Esophagus muscularis mucosa (tissue), 4 donors: ENCODE measurements at regions not wholly inside any gene's neighbourhood (a gene's known extent, or its start where the extent isn't known, plus 50 kb on each side); places are given as distances from the start of the nearest gene placed in this dataset.

ENCODE experiments used
- DNase-seq: peaks from one replicate; pipeline ENCODE4 v3.0.0-alpha.2; 2017; ENCODE audit errors: extremely low spot score
- H3K27ac ChIP-seq, 4 donors: fragments of 200-600 bp; sonication (generic); replicated peaks in 1 of 4; 1 replicate in 3 of 4; 2 replicates in 1 of 4; pipeline ENCODE4 v1.5.1; 2016 to 2019; ENCODE audit warnings: mild to moderate bottlenecking in 1 of 4
- H3K27me3 ChIP-seq, 4 donors: fragments of 200-600 bp; sonication (generic); one replicate each; pipeline versions ENCODE4 v1.5.1 to v1.6.0; 2016 to 2019
- H3K36me3 ChIP-seq, 4 donors: fragments of 200-600 bp; sonication (generic); one replicate each; pipeline ENCODE4 v1.5.1; 2016 to 2019
- H3K4me1 ChIP-seq, 4 donors: fragments of 200-600 bp; sonication (generic); one replicate each; pipeline ENCODE4 v1.5.1; 2016 to 2019
- H3K4me3 ChIP-seq, 4 donors: fragments of 200-600 bp; sonication (generic); 1 replicate in 2 of 4; 2 replicates in 2 of 4; pipeline ENCODE4 v1.5.1; 2016 to 2019; ENCODE audit warnings: mild to moderate bottlenecking in 4 of 4, moderate library complexity in 1 of 4
- H3K9me3 ChIP-seq, 4 donors: fragments of 200-600 bp; sonication (generic); 1 replicate in 3 of 4; 2 replicates in 1 of 4; pipeline ENCODE4 v1.5.1; 2016 to 2019
- EP300 ChIP-seq: sonication (generic); formaldehyde crosslinking; IDR thresholded peaks from one replicate; pipeline ENCODE4 v1.6.1; 2017; ENCODE audit warnings: antibody characterized with exemption
- POLR2A ChIP-seq: fragments of 450-650 bp; IDR thresholded peaks from one replicate; pipeline ENCODE4 v1.6.1; 2017; ENCODE audit warnings: antibody characterized with exemption, moderate library complexity, mild to moderate bottlenecking, low read depth
- POLR2AphosphoS5 ChIP-seq, 2 donors: sonication (generic); formaldehyde crosslinking; IDR thresholded peaks; one replicate each; pipeline ENCODE4 v1.6.1; 2017; ENCODE audit warnings: antibody characterized with exemption in 2 of 2
- WGBS: methylation state at CpG from one replicate; pipeline ENCODE4 v1.1.5; 2018; 5-methylcytosine and 5-hydroxymethylcytosine counted together
- intact Hi-C: fragments of 100-400 bp; cut with DNase I; formaldehyde crosslinking; loops from one replicate; pipeline ENCODE4 v1.15.1; 2023
- TF ChIP-seq, protein P1 (sequence below), 3 experiments: fragments of 200-600 bp in 2 of 3; fragments of 450-650 bp in 1 of 3; sonication (generic) in 2 of 3; IDR thresholded peaks; one replicate each; pipeline ENCODE4 v1.5.1; 2017 to 2019; ENCODE audit warnings: antibody characterized with exemption in 3 of 3, mild to moderate bottlenecking in 2 of 3, moderate library complexity in 1 of 3

DNA sequence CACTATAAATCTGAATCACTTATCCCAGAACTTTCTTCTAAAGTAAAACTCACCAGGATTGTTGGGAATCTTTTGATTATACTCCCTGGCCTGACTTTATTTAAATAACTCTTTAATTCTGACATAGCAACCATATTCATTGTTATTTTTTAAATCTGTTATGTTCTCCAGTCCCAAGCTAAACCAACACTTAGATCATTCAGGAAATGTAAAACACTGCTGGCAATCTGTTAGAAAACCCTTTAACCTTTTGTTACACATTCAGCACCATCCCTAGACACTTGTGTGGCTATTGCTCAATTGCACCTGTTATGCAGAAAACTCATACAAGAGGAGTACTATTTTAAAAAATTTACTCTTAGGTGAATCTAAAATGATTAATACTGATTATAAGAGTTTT lies 101.8 kb upstream of the NHSL1 start:
- intact Hi-C loops: no loop called here
- DNase-seq: no peak
- H3K4me1 ChIP-seq: peaks cover 7 to 9% (median 8%) of the 10 kb centered on the region in 4 donors
- no peak overlapping the region for H3K27ac ChIP-seq
- H3K9me3 ChIP-seq: no peaks in the 10 kb centered on the region
- TF ChIP-seq POLR2AphosphoS5 (IDR thresholded peaks at IDR 0.05) (no peak), POLR2A (no peak), EP300 (no peak)
- TF ChIP-seq, protein P1, sequence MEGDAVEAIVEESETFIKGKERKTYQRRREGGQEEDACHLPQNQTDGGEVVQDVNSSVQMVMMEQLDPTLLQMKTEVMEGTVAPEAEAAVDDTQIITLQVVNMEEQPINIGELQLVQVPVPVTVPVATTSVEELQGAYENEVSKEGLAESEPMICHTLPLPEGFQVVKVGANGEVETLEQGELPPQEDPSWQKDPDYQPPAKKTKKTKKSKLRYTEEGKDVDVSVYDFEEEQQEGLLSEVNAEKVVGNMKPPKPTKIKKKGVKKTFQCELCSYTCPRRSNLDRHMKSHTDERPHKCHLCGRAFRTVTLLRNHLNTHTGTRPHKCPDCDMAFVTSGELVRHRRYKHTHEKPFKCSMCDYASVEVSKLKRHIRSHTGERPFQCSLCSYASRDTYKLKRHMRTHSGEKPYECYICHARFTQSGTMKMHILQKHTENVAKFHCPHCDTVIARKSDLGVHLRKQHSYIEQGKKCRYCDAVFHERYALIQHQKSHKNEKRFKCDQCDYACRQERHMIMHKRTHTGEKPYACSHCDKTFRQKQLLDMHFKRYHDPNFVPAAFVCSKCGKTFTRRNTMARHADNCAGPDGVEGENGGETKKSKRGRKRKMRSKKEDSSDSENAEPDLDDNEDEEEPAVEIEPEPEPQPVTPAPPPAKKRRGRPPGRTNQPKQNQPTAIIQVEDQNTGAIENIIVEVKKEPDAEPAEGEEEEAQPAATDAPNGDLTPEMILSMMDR (IDR thresholded peaks at IDR 0.05): no peak
- no peaks in the 10 kb centered on the region for H3K36me3 ChIP-seq
- no peak overlapping the region for H3K4me3 ChIP-seq
- no peaks in the 10 kb centered on the region for H3K27me3 ChIP-seq

DNA sequence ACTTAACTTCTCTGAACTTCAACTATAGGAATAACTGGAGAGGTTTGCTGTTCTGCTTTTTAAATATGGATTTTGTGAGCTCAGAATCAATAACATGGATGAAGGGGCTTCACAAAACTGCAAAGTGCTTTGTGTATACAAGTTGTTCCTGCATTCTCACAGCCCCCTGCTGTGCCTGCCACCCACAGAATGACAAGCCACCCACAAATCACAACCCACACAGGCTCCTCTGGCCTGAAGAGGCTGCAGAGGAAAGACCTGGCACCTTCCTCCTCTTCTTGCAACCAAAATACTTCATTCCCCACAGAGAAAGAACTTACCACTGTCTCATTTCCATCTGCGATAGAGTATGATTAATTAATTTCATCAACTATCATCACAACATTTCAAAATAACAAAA lies 106.7 kb upstream of the NHSL1 start:
- DNase-seq: no peak
- H3K4me3 ChIP-seq: no peak overlapping the region
- intact Hi-C loops: no loop called here
- H3K27ac ChIP-seq: no peak overlapping the region
- H3K27me3 ChIP-seq: no peaks in the 10 kb centered on the region
- H3K4me1 ChIP-seq: no peaks in the 10 kb centered on the region
- TF ChIP-seq POLR2A (no peak), EP300 (no peak), POLR2AphosphoS5 (IDR thresholded peaks at IDR 0.05) (no peak)
- TF ChIP-seq, protein P1 (IDR thresholded peaks at IDR 0.05): no peak
- H3K36me3 ChIP-seq: no peaks in the 10 kb centered on the region
- 94% methylated on average over 1 of the region's 1 CpG for WGBS
- H3K9me3 ChIP-seq: no peaks in the 10 kb centered on the region

DNA sequence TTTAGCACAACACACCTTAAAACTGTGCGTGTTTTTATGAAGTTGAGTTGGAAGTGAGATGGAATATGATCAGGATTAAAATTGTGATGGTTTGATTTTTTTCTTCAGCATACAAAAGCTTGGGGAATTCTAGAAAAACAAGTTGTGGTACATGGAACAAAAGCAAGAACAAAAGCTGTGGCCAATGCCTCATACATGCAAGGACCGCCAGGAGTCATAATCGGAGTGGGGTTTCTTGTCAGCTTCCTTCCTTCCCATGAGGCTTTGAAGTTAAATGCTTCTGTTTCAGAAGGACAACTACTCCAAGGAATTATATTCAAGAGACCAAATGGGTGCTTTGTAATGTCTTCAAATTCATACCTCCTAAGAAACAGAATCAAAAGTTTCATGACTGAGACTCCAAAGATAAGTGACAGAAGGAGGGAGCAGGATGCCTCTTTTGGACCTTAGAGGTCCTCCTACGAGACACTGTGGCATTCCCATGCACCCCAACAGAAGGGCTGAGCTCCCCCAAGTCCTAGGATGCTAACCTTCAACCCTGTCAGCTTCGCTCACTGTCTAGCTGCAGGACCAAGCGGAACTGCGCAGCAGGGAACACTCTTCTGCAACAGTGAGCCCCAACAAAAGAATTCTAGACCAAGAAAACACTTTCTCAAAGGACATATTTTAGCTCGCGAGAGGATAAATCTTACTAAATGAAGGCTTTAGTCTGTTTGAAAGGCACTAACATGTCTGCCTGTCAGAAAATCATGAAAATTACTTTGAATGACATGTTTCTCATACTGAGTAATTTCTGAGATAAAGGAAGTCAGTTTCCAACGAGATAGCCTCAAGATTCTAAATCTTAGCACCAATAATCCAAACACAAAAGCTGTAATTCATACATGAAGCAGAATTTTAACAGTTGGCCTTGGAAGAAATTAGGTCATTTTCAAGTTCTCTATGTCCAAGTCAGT lies 108.5 kb upstream of the NHSL1 start:
- DNase-seq: no peak
- TF ChIP-seq, protein P1 (IDR thresholded peaks at IDR 0.05): no peak
- TF ChIP-seq POLR2A (no peak), EP300 (no peak), POLR2AphosphoS5 (IDR thresholded peaks at IDR 0.05) (no peak)
- 73% methylated on average over 10 of the region's 10 CpGs for WGBS

DNA sequence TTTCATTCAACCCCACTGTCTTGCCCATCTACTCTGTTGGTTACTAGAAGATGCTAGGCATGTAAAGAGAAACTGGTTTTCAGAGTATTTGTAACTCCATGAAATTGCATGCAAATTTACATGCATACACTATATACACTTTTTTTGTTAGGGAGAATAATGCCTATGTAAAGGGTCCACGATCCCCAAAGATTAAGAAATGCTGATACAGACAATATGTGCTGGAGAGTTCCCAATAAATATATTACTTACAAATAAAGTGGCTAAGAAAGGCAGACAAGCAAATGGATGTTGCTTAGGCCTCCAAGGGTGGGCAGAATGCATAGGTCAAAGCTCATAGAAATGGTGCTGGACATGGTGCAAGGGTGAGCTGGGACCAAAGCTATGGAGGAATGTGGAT lies 109.6 kb upstream of the NHSL1 start:
- Histone ChIP-seq H3K4me1 (no peaks in the 10 kb centered on the region), H3K36me3 (no peaks in the 10 kb centered on the region), H3K4me3 (no peak overlapping the region), H3K9me3 (no peaks in the 10 kb centered on the region), H3K27ac (no peak overlapping the region), H3K27me3 (no peaks in the 10 kb centered on the region)
- intact Hi-C loops: no loop called here
- no peak for DNase-seq
- WGBS: 92% methylated on average over 1 of the region's 1 CpG
- TF ChIP-seq EP300 (no peak), POLR2A (no peak), POLR2AphosphoS5 (IDR thresholded peaks at IDR 0.05) (no peak)
- TF ChIP-seq, protein P1 (IDR thresholded peaks at IDR 0.05): no peak

More for the DNA sequence above, 108.5 kb upstream of the NHSL1 start:
- Histone ChIP-seq H3K27ac (no peak overlapping the region), H3K36me3 (no peaks in the 10 kb centered on the region), H3K9me3 (no peaks in the 10 kb centered on the region), H3K4me3 (no peak overlapping the region), H3K4me1 (no peaks in the 10 kb centered on the region), H3K27me3 (no peaks in the 10 kb centered on the region)
- intact Hi-C loops: no loop called here
